Stimulated activated CD4-positive, alpha-beta T cell treated with anti-CD3 and anti-CD28 coated beads, Interleukin-12 subunit alpha, Interleukin-12 subunit beta, amount 100 ng/mL, for 4 hours (primary cell): ENCODE measurements at regions not wholly inside any gene's neighbourhood (a gene's known extent, or its start where the extent isn't known, plus 50 kb on each side); places are given as distances from the start of the nearest gene placed in this dataset.
"Not testable (repeated sequence)": the region's sequence is repeated elsewhere in the genome, so short reads cannot be mapped to it uniquely, and the experiment has no call there.

Experiments used
- DNase-seq: peaks from one replicate; pipeline ENCODE4 v3.0.0-alpha.2; 2020

DNA sequence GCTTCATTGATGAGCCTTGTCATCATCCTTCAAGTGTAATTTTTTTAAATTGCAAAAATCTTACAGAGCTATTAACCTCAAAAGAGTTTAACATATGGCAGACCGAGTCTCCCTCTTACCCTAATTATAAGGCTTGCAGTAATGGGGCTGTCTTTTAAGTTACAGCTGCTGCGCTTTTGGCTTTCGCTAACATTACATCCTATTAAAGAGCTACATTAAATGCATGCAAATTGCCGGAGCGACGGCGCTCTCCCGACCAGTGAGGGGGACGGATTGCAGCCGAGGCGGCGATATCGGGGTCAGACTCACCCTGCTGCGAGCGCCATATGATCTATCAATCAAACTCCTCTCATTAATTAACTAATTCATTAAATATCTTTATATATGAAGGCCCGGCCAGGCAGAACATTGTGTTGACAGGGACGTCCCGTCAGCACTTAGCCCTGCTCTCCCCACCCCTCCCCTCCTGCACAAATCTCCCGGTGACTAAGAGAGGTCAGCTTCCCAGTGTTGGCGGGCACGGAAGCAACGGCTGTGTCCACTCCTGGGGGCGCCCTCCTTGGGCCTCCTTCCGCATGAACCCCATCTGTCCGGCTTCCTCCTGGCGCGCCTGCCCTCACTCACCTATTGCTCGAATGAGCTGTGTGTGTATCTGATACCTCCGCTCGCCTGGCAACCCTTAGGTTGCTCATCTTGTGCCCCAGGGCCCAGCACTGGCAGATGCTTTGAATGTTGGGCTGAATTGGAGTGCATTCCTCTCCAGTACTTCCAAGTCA, 156.0 kb upstream of the CADM1 start:
- DNase-seq = no peak

DNA sequence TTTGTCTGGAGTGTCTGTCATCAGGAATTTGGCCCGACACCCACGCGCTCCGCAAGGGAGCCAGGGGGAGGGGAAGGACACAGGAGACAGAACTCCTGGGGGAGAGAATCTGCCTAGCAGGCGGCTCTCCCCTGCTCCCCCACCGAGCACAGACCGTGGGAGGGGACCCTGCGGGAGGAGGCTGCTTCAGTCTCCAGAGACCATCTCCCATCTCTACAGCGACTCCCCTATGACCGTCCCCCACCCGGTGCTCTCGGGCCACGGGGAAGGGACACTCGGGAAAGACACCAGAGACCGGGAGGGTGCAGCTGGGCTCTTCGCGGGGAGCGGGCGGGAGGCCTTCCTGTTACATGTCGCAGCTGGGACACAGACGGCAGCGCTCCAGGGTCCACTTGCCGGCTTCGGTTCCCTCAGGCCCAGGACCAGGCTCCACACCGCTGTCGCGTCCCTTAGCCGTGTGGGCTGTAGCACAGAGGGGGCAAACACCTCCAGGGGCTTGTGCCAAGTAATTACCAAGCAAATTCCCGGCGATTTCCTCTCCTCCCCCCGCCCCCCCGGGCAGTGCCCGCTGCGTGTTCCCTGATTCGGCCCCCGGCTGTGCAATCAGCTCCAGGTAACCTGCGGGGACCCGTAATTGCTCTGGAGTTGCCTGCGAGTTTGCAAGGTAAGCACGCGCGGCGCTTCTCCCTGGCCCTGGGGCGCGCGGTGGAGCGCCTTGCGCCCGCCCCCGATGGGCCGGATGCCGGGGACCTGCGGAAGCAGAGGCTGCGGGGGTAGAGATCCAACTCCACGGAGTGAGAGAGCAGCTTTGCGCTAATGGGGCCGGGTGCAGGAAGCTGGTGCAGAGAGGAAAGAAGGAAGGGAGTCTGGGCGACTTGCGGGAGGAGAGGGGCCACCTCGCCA, 155.1 kb upstream of the CADM1 start:
- no peak for DNase-seq

- DNase-seq = no peak
These were observed 153.4 kb upstream of the CADM1 start for GRCh38 chr11:115657586-115657985.

DNA sequence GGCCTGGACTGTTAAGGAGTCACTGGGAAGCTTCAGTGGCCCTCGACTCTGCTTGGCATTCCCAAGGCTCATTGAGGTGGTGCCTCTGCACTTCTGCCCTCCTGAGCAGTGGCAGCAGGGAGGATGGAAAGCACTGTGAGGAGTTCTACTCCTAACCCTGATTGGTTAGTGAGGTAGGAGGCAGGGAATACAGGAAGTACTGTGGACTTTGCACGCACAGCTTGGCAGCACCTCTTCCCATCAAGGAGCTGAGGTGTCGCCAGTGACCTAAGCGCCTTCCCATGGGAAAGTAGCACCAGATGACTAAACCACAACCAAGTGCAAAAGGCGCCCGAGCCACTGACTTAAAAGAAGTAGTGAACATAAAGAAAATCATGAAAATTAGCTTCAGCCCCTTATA, 152.5 kb upstream of the CADM1 start:
- no peak for DNase-seq

DNA sequence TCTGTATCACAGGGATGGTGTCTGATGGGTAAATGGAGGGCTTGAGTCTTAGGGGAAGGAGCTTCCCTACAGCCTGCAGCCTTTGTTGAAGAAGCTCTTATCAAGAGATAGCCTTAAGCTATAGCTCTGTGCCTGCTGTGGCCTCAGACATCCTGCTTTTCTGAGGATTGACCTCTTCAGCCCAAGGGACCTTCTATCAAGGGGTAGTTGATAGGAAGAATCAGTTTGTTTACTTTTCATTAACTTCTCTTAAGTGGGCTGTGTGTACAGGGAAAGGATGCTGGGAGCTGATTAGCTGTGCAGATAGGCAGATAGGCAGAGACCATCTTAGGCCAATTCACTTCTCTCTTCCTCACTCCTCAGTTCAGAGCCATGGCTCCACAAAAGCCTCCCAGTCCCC, 151.8 kb upstream of the CADM1 start:
- DNase-seq = no peak

DNA sequence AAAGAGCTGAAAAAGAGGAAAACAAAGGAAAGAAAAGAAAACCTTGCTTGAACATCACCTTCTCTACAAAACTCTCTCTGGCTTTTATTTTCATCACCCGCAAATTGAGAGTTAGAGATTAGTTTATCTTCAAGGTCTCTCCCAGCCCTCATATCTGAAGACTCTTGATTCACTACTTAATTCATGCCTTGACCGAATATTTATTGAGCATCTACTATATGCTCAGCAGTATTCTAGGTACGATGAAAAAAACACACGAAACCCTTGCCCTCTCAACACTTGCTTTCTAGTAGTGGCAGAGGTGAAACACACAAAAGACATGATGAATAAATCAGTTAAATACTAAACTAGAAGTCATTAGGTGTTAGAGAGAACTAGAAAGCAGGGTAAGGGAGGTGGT, 150.6 kb upstream of the CADM1 start:
- DNase-seq = no peak

DNA sequence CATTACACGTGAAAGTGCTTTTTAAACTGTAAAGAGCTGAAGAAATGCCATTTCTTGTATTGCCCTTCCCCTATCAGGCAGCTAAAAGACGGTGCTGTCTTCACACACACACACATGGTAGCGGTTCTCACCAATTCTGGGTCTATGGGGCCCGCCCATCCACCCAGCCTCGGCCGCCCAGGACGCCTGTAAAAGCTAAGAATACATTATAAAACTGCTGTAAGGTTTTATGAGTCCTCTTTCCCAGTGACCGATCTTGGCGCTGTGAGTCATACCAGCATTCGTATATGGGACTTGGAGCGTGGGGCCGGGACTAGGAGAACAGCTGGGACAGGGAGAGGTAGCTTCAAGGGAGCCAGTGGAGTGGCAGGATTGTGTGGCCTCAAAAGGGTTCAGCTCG, 149.7 kb upstream of the CADM1 start:
- DNase-seq = no peak

DNA sequence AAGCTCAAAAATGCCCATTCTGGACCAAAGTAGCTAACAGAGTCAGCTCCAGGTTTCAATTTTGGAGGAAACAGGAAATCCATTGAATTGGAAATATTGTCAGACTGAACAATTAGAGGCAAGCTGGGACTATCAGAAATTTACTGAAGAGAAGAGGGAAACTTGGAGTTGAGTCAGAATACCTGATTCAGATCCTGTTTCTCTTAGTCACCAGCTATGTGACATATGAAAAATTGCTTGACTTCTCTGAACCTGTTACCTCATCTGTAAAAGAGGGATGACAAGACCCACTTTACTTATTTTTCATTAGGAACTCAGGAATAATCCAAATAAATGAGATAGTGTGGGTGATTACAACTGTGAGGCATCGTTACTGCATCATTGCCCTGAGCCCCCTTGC, 148.9 kb upstream of the CADM1 start:
- no peak for DNase-seq

DNA sequence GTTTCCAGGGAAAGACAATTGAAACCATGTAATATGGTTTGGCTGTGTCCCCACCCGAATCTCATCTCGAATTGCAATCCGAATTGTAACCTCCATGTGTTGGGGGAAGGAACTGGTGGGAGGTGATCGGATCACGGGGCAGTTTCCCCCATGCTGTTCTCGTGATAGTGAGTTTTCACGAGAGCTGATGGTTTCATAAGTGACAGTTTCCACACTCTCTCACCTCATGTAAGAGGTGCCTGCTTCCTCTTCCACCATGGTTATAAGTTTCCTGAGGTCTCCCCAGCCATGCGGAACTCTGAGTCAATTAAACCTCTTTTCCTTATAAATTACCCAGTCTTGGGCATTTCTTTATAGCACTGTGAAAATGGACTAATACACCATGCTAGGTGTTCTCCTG, 148.3 kb upstream of the CADM1 start:
- DNase-seq = no peak

DNA sequence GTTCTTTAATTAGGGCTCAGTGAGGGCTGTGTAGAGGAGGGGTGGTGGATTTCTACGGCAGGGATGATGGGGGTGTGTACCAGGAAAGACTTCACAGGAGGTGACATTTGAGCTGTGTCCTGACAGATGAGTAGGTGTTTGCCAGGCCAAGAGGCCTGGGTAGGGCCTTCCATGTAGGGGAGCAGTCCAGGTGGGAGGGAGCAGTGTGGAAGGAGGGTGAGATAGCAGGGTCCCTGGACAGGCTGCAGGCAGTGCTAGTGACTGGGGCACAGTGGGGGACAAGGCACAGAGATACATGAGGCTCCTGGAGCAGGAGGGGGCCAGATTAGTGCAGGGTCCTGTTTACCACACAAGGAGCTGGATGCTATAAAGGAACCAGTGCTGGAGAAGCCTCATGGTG, 147.9 kb upstream of the CADM1 start:
- no peak for DNase-seq

DNA sequence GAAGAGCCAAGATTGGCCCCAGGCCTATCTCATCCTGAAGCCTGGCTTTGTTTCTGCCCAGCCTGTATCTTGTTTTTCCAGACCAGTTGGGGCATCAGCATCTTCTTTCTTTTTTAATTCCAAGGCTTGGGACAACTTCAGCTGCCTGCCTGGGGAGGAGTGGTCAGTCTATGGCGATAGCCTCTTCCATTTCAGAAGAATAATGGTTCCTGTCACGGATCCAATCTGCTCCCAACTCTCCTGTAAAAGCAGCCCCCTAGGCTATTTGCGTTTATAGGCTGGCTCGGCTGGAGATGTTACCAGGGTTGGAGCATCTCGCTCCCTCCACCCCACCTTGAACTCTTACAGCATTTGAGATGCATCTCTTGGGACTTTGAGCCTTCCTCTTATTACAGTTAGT, 145.2 kb upstream of the CADM1 start:
- no peak for DNase-seq

GRCh38 chr11:115645631-115646317, 141.6 kb upstream of the CADM1 start:
- DNase-seq = no peak

DNA sequence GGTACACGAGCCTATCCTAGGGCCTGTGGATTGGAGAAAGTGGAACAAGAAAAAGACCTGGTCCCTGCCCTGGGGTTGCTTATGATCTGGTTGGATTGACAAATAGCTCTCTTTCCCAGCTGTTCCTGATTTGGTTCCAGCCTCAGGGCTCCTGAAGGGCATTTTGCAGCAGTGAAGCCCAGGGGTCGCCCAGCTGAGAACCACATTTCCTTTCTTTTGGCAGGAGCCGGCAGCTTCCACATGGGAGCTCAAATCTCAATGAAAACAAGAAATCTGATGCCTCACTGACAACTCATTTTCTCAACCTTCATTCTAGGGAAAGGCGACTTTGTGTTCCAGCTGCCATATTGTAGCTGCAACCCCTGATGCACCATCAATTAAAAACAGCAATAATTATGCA, 140.6 kb upstream of the CADM1 start:
- DNase-seq = no peak

- no peak for DNase-seq
These were observed 139.5 kb upstream of the CADM1 start for GRCh38 chr11:115643549-115644270.

- no peak for DNase-seq
These were observed 138.4 kb upstream of the CADM1 start for GRCh38 chr11:115642660-115643059.

DNA sequence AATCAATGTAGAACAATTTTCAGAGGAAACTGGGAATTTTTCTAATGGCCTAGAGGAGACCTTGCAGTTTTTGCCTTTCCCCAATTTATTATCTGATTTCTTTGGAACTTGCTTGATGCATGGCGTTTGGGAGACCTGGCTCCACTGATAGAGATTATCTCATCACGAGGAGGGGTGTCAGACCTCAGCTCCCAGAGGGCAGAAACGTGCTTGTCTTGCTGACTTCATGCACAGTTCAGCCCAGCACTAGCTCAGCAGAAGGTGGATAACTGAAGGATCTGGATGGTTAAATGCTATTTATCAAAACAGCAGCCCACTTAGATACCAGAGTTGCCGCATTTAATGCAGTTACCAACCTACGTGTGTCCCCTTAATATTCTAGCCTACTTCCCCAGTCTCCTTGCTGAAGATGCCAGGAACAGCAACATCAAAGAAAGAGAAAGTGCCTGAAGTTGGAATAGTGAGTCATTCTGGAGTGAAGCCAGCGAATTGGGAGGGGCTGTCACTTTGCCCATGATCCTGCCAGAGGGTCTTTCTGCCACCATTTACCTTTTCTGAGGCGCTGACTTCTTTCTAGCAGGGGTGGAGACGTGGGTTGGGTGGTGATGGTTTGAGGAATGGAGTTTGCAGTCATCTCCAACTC, 133.5 kb upstream of the CADM1 start:
- no peak for DNase-seq

GRCh38 chr11:115636753-115637527, 132.7 kb upstream of the CADM1 start:
- DNase-seq = no peak

DNA sequence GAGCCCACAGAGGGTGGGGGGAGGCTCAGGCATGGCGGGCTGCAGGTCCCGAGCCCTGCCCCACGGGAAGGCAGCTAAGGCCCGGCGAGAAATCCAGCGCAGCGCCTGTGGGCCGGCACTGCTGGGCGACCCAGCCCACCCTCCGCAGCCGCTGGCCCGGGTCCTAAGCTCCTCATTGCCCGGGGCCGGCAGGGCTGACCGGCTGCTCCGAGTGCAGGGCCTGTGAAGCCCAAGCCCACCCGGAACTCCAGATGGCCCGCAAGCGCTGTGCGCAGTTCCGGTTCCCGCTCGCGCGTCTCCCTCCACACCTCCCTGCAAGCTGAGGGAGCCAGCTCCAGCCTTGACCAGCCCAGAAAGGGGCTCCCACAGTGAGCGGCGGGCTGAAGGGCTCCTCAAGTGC, 129.8 kb upstream of the CADM1 start:
- not testable (repeated sequence) for DNase-seq

- no peak for DNase-seq
These were observed 127.8 kb upstream of the CADM1 start for GRCh38 chr11:115632061-115632460.

DNA sequence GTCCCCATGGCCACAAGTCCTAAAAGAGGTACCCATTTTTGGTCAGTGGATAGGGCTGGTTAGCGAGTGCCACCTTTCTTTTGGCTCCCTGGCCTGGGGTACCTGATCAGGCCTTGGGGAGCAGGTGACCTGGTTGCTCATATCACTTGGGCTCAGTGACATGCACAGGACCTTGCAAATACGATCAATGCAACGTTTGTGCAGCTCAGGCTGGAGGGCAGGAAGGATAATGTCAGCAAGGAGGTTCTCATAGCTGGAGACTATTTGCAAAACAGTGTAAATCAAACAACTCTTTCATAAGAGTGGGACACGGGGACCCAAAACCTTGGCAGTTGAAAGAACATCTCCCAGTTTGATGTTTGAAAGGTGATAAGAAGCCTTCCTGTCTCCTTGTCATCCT, 127.4 kb upstream of the CADM1 start:
- DNase-seq = no peak

- DNase-seq = no peak
These were observed 126.0 kb upstream of the CADM1 start for GRCh38 chr11:115630214-115630613.
